Tibial nerve (tissue), 4 donors: ENCODE measurements at regions not wholly inside any gene's neighbourhood (a gene's known extent, or its start where the extent isn't known, plus 50 kb on each side); places are given as distances from the start of the nearest gene placed in this dataset.

ENCODE experiments used
- DNase-seq, 2 donors: peaks; one replicate each; pipeline ENCODE4 v3.0.0-alpha.2; 2019; ENCODE audit warnings: low spot score in 2 of 2
- H3K27ac ChIP-seq, 4 donors: fragments of 200-600 bp; sonication (generic) in 3 of 4; one replicate each; pipeline ENCODE4 v1.5.1; 2017 to 2019; ENCODE audit warnings: mild to moderate bottlenecking in 1 of 4
- H3K27me3 ChIP-seq, 2 donors: fragments of 200-600 bp; sonication (generic) in 1 of 2; one replicate each; pipeline versions ENCODE4 v1.5.1 to v1.6.0; 2017 to 2019
- H3K36me3 ChIP-seq, 3 donors: fragments of 200-600 bp; sonication (generic); one replicate each; pipeline ENCODE4 v1.5.1; 2018 to 2019
- H3K4me1 ChIP-seq, 4 donors: fragments of 200-600 bp; sonication (generic) in 3 of 4; one replicate each; pipeline ENCODE4 v1.5.1; 2017 to 2019
- H3K4me3 ChIP-seq, 4 donors: fragments of 200-600 bp; sonication (generic) in 3 of 4; one replicate each; pipeline ENCODE4 v1.5.1; 2017 to 2019; ENCODE audit warnings: mild to moderate bottlenecking in 1 of 4, moderate library complexity in 1 of 4
- H3K9me3 ChIP-seq, 4 donors: fragments of 200-600 bp; sonication (generic) in 3 of 4; one replicate each; pipeline ENCODE4 v1.5.1; 2017 to 2019
- CTCF ChIP-seq, 5 experiments: fragments of 200-600 bp in 3 of 5; fragments of 450-650 bp in 2 of 5; sonication (generic) in 3 of 5; IDR thresholded peaks; one replicate each; pipeline ENCODE4 v1.5.1; 2016 to 2019; ENCODE audit warnings: antibody characterized with exemption in 5 of 5, mild to moderate bottlenecking in 3 of 5, moderate library complexity in 2 of 5
- EP300 ChIP-seq, 2 donors: sonication (generic); formaldehyde crosslinking; IDR thresholded peaks; one replicate each; pipeline ENCODE4 v1.6.1; 2017; ENCODE audit warnings: antibody characterized with exemption in 2 of 2, mild to moderate bottlenecking in 1 of 2
- POLR2A ChIP-seq, 2 donors: fragments of 450-650 bp; IDR thresholded peaks; one replicate each; pipeline ENCODE4 v1.6.1; 2017; ENCODE audit warnings: antibody characterized with exemption in 2 of 2, mild to moderate bottlenecking in 2 of 2, moderate library complexity in 2 of 2
- WGBS, 2 donors: methylation state at CpG; one replicate each; pipeline ENCODE4 v1.1.5; 2018; 5-methylcytosine and 5-hydroxymethylcytosine counted together

GRCh38 chr5:3886524-3887451 lies 291.2 kb downstream of the IRX1 start:
- TF ChIP-seq CTCF (IDR thresholded peaks at IDR 0.05) (no peak), POLR2A (IDR thresholded peaks at IDR 0.05) (no peak), EP300 (IDR thresholded peaks at IDR 0.05) (no peak)
- Histone ChIP-seq H3K4me3 (no peak overlapping the region), H3K36me3 (no peaks in the 10 kb centered on the region), H3K27ac (no peak overlapping the region), H3K27me3 (no peaks in the 10 kb centered on the region), H3K9me3 (no peaks in the 10 kb centered on the region), H3K4me1 (no peaks in the 10 kb centered on the region)
- no peak for DNase-seq
- WGBS, 2 donors = 58 to 61% methylated on average over 9 of the region's 9 CpGs

DNA sequence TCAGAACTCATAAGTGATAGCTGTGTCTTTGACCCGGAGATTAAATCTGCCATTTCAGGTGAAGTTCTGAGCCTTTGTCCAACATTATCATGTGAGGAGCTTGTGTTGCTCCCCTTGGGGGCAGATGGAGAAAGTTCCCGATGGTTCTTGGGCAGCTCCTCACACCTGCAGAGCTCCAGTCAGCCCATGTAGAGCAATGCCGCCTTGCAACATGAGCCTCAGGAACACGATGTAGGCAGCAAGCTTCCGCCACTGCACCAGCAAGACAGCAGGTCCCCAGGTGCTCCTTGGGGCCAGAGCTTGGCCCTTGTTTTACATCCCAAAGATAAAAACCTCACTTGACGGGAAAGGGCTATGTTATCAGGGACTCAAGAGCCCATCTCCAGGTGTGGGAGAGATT lies 292.7 kb downstream of the IRX1 start:
- no peaks in the 10 kb centered on the region for H3K4me1 ChIP-seq
- H3K36me3 ChIP-seq = no peaks in the 10 kb centered on the region
- no peak overlapping the region for H3K27ac ChIP-seq
- no peak overlapping the region for H3K4me3 ChIP-seq
- H3K27me3 ChIP-seq = no peaks in the 10 kb centered on the region
- H3K9me3 ChIP-seq = no peaks in the 10 kb centered on the region
- TF ChIP-seq CTCF (IDR thresholded peaks at IDR 0.05) = no peak
- no peak for TF ChIP-seq EP300 (IDR thresholded peaks at IDR 0.05)
- no peak for TF ChIP-seq POLR2A (IDR thresholded peaks at IDR 0.05)
- DNase-seq = no peak
- 91 to 97% methylated on average over 6 of the region's 6 CpGs for WGBS, 2 donors

GRCh38 chr5:3889412-3890142 lies 293.9 kb downstream of the IRX1 start:
- H3K4me1 ChIP-seq = no peaks in the 10 kb centered on the region
- H3K9me3 ChIP-seq = no peaks in the 10 kb centered on the region
- 64% methylated on average over 12 of the region's 12 CpGs for WGBS, 2 donors
- no peak for TF ChIP-seq EP300 (IDR thresholded peaks at IDR 0.05)
- no peak for TF ChIP-seq POLR2A (IDR thresholded peaks at IDR 0.05)
- TF ChIP-seq CTCF (IDR thresholded peaks at IDR 0.05) = no peak
- H3K36me3 ChIP-seq = no peaks in the 10 kb centered on the region
- DNase-seq = no peak
- H3K27me3 ChIP-seq = no peaks in the 10 kb centered on the region
- H3K4me3 ChIP-seq = no peak overlapping the region
- no peak overlapping the region for H3K27ac ChIP-seq

- TF ChIP-seq POLR2A (IDR thresholded peaks at IDR 0.05) = no peak
- no peak for TF ChIP-seq CTCF (IDR thresholded peaks at IDR 0.05)
- TF ChIP-seq EP300 (IDR thresholded peaks at IDR 0.05) = no peak
- H3K4me3 ChIP-seq = no peak overlapping the region
- H3K4me1 ChIP-seq = no peaks in the 10 kb centered on the region
- no peak overlapping the region for H3K27ac ChIP-seq
- 47 to 52% methylated on average over 3 of the region's 3 CpGs for WGBS, 2 donors
- H3K36me3 ChIP-seq = no peaks in the 10 kb centered on the region
- H3K9me3 ChIP-seq = no peaks in the 10 kb centered on the region
- DNase-seq = no peak
- H3K27me3 ChIP-seq = no peaks in the 10 kb centered on the region
Observed at GRCh38 chr5:3891113-3891512, 295.5 kb downstream of the IRX1 start.

DNA sequence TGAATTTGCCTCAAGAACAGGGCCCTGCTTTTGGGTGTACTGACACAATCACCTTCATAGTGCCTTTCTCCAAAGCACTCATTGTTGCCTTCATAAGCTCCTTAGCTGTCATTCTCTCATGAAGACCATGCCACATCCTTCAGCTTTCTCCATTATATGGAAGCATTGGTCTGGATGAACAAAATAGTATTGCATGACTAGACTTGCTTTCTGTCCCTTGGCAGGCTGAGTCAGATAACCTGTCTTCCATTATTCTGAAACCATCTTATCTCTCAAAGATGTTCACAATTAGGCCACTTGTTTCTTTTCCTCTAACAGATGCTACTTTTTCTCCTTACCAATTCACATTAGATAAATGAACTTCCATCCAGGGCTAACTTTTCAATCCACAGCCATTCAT lies 297.9 kb downstream of the IRX1 start:
- no peak for DNase-seq
- peaks cover 0 to 8% (median 0%) of the 10 kb centered on the region in 4 donors for H3K9me3 ChIP-seq

More for the DNA sequence above, 297.9 kb downstream of the IRX1 start:
- Histone ChIP-seq H3K27ac (no peak overlapping the region), H3K4me1 (no peaks in the 10 kb centered on the region), H3K4me3 (no peak overlapping the region), H3K27me3 (no peaks in the 10 kb centered on the region), H3K36me3 (no peaks in the 10 kb centered on the region)
- TF ChIP-seq EP300 (IDR thresholded peaks at IDR 0.05) = no peak
- no peak for TF ChIP-seq CTCF (IDR thresholded peaks at IDR 0.05)
- no peak for TF ChIP-seq POLR2A (IDR thresholded peaks at IDR 0.05)
